K562 (cell line): ENCODE measurements at regions not wholly inside any gene's neighbourhood (a gene's known extent, or its start where the extent isn't known, plus 50 kb on each side); places are given as distances from the start of the nearest gene placed in this dataset.

Source experiments
- ATAC-seq: fragments of 200-7000 bp; cut with Tn5 transposase; 3 replicates; pipeline ENCODE4 v1.9.1; 2020; ENCODE audit warnings: moderate library complexity
- BruUV-seq: library from RNA; stranded (reverse); fragments of 400-500 nt; replicated peaks from 2 replicates; lab custom pipeline; 2021; lab: Mats Ljungman, UMichigan
- CTCF ChIA-PET: fragments of 300-600 bp; formaldehyde crosslinking; extraction: SDS; loops from one replicate; lab custom pipeline; 2021; ENCODE audit warnings: low intra/inter-chr PET ratio; lab: Yijun Ruan, JAX
- POLR2A ChIA-PET: fragments of 300-600, 350-650 bp; sonication (Branson Sonifier 250); formaldehyde crosslinking; extraction: SDS; loops from one replicate; lab custom pipeline; 2021; ENCODE audit warnings: antibody characterized with exemption, inconsistent platforms; lab: Yijun Ruan, JAX
- DNase-seq, 4 experiments: peaks; one replicate each; pipeline versions ENCODE4 v3.0.0 to v3.0.0-alpha.2; 2011 to 2018; ENCODE audit warnings: low spot score in 3 of 4, mixed read lengths in 3 of 4; ENCODE audit errors: extremely low read depth in 1 of 4
- FAIRE-seq: peaks from 2 replicates; lab custom pipeline; 2011; peaks lifted over from hg19 to GRCh38; lab: Jason Lieb, UNC
- H2AFZ ChIP-seq: 2 replicates; pipeline ENCODE4 v1.6.0; 2011; ENCODE audit warnings: low read depth, low read length, control low read depth, inconsistent platforms
- H3K27ac ChIP-seq: fragments of 200-600 bp; 3 replicates; pipeline ENCODE4 v1.8.0; 2011; ENCODE audit warnings: low read depth, mild to moderate bottlenecking, control low read depth, inconsistent platforms, low read length, moderate library complexity, mixed read lengths; ENCODE audit errors: extremely low read depth
- H3K27me3 ChIP-seq, 2 experiments: fragments of 300-600 bp in 1 of 2; 2 replicates in 1 of 2; 3 replicates in 1 of 2; pipeline versions ENCODE4 v1.6.0 to v1.8.0; 2011; ENCODE audit warnings: inconsistent platforms in 2 of 2, low read length in 2 of 2, mild to moderate bottlenecking in 1 of 2, mixed read lengths in 1 of 2, moderate library complexity in 1 of 2; ENCODE audit not compliant: control insufficient read depth in 2 of 2, insufficient read depth in 2 of 2
- H3K36me3 ChIP-seq: fragments of 300-600 bp; 3 replicates; pipeline ENCODE4 v1.8.0; 2011; ENCODE audit warnings: mild to moderate bottlenecking, low read length, inconsistent platforms; ENCODE audit not compliant: control insufficient read depth, insufficient read depth
- H3K4me1 ChIP-seq, 2 experiments: fragments of 200-600 bp in 1 of 2; replicated peaks in 1 of 2; 2 replicates in 1 of 2; 3 replicates in 1 of 2; pipeline versions ENCODE4 v1.5.1 to v1.8.0; 2011; ENCODE audit warnings: inconsistent platforms in 2 of 2, low read length in 2 of 2, mild to moderate bottlenecking in 1 of 2, mixed read lengths in 1 of 2, moderate library complexity in 1 of 2; ENCODE audit not compliant: control insufficient read depth in 2 of 2, insufficient read depth in 2 of 2
- H3K4me2 ChIP-seq: 2 replicates; pipeline ENCODE4 v1.6.1; 2011; ENCODE audit warnings: low read length, control low read depth, inconsistent platforms, mixed read lengths; ENCODE audit not compliant: insufficient read depth
- H3K4me3 ChIP-seq: fragments of 200-600 bp; sonication (generic), shearing (Covaris generic); 2 replicates; pipeline ENCODE4 v1.5.1; 2016; ENCODE audit warnings: control low read depth, inconsistent platforms
- H3K79me2 ChIP-seq: fragments of 200-600 bp; 3 replicates; pipeline ENCODE4 v1.8.0; 2011; ENCODE audit warnings: low read length, inconsistent platforms; ENCODE audit not compliant: control insufficient read depth, insufficient read depth
- H3K9ac ChIP-seq, 2 experiments: 2 replicates each; pipeline versions ENCODE4 v1.6.0 to v1.6.1; 2011; ENCODE audit warnings: low read depth in 2 of 2, low read length in 2 of 2, control low read depth in 1 of 2, inconsistent platforms in 1 of 2, mild to moderate bottlenecking in 1 of 2, mixed read lengths in 1 of 2; ENCODE audit not compliant: insufficient read depth in 1 of 2
- H3K9me1 ChIP-seq: one replicate; pipeline ENCODE4 v1.6.0; 2011; ENCODE audit warnings: inconsistent platforms, mild to moderate bottlenecking, low read length, moderate library complexity; ENCODE audit not compliant: control insufficient read depth, insufficient read depth
- H3K9me3 ChIP-seq: replicated peaks from 2 replicates; pipeline ENCODE4 v1.5.1; 2011; ENCODE audit warnings: low read depth, low read length, inconsistent platforms; ENCODE audit not compliant: control insufficient read depth, insufficient read depth
- H4K20me1 ChIP-seq: replicated peaks from 2 replicates; pipeline ENCODE4 v1.6.1; 2011; ENCODE audit warnings: low read length, inconsistent platforms, mixed read lengths; ENCODE audit not compliant: control insufficient read depth, insufficient read depth
- ARID3B ChIP-seq: fragments of 250-450 bp; sonication (Bioruptor Pico); IDR thresholded peaks from 2 replicates; pipeline ENCODE4 v1.4.0; 2020; ENCODE audit warnings: borderline replicate concordance
- COPS2 ChIP-seq: fragments of 450-650 bp; conservative IDR thresholded peaks from 2 replicates; pipeline ENCODE4 v1.6.1; 2016; ENCODE audit warnings: mild to moderate bottlenecking, moderate library complexity
- MYNN ChIP-seq, 2 experiments: sonication (generic); formaldehyde crosslinking in 1 of 2; IDR thresholded peaks; 2 replicates each; pipeline versions ENCODE4 v1.5.0 to v1.6.1; 2016 to 2020; ENCODE audit warnings: antibody characterized with exemption in 1 of 2, missing genetic modification reagents in 1 of 2
- NCOR1 ChIP-seq: fragments of 450-650 bp; IDR thresholded peaks from 2 replicates; pipeline ENCODE4 v1.6.1; 2016; ENCODE audit warnings: mild to moderate bottlenecking, moderate library complexity
- ZNF175 ChIP-seq: fragments of 200-800 bp; sonication (Bioruptor generic); IDR thresholded peaks from 2 replicates; pipeline ENCODE4 v1.6.1; 2016; ENCODE audit warnings: low read depth, mild to moderate bottlenecking, missing genetic modification characterization, missing compliant biosample characterization
- ZNF639 ChIP-seq, 2 experiments: fragments of 200-800 bp in 1 of 2; sonication (Bioruptor generic) in 1 of 2; sonication (generic) in 1 of 2; formaldehyde crosslinking in 1 of 2; IDR thresholded peaks in 1 of 2; conservative IDR thresholded peaks in 1 of 2; 2 replicates each; pipeline versions ENCODE4 v1.5.0 to v1.6.1; 2016 to 2020; ENCODE audit warnings: missing compliant biosample characterization in 1 of 2, missing genetic modification characterization in 1 of 2, missing genetic modification reagents in 1 of 2
- WGBS: fragments of 100-300 bp; shearing (Covaris generic); methylation state at CpG from one replicate; pipeline ENCODE4 v1.1.6; 2016; ENCODE audit warnings: low coverage, mixed read lengths; ENCODE audit not compliant: insufficient coverage; ENCODE audit errors: missing lambda C conversion rate; 5-methylcytosine and 5-hydroxymethylcytosine counted together
- in situ Hi-C: fragments of 300-500 bp; cut with MboI; formaldehyde crosslinking; loops from 4 replicates; pipeline ENCODE4 v1.15.0; 2018; ENCODE audit warnings: inconsistent platforms, mixed read lengths
- intact Hi-C: fragments of 100-400 bp; cut with micrococcal nuclease; formaldehyde crosslinking; loops from 2 replicates; pipeline ENCODE4 v1.14.2; 2022

GRCh38 chr4:104870495-104871233, 276.0 kb upstream of the TET2 start:
- no peaks in the 10 kb centered on the region for H3K4me1 ChIP-seq
- no peaks in the 10 kb centered on the region for H3K9me3 ChIP-seq
- H3K27ac ChIP-seq = no peak overlapping the region
- 6% methylated on average over 2 of the region's 2 CpGs for WGBS
- ChIA-PET CTCF (no interaction called here), POLR2A (no interaction called here)
- no peak overlapping the region for H3K4me3 ChIP-seq
- intact Hi-C loops (no loop called here), in situ Hi-C loops (no loop called here)
- H3K9me1 ChIP-seq = no peaks in the 10 kb centered on the region
- TF ChIP-seq NCOR1 (no peak), ZNF175 (no peak), ZNF639 (CRISPR knock-in tag; conservative IDR thresholded peaks at IDR 0.05 in 1 of 2, IDR thresholded peaks at IDR 0.05 in 1 of 2) (no peak), MYNN (IDR thresholded peaks at IDR 0.05) (no peak), MYNN (CRISPR knock-in tag; IDR thresholded peaks at IDR 0.05) (no peak), COPS2 (no peak), ARID3B (CRISPR knock-in tag) (no peak)
- BruUV-seq = no TSS peak
- H3K36me3 ChIP-seq = no peaks in the 10 kb centered on the region
- H3K27me3 ChIP-seq = no peaks in the 10 kb centered on the region
- no peak overlapping the region for H2AFZ ChIP-seq
- no peak overlapping the region for H3K9ac ChIP-seq
- DNase-seq (no peak), FAIRE-seq (no peak), ATAC-seq (no peak)
- no peaks in the 10 kb centered on the region for H3K79me2 ChIP-seq
- H4K20me1 ChIP-seq = no peaks in the 10 kb centered on the region
- H3K4me2 ChIP-seq = no peak overlapping the region
